Mucosa of rectum (tissue), 2 donors: ENCODE measurements at regions not wholly inside any gene's neighbourhood (a gene's known extent, or its start where the extent isn't known, plus 50 kb on each side); places are given as distances from the start of the nearest gene placed in this dataset.

Experiments
- H3K27ac ChIP-seq, 2 donors: one replicate each; pipeline ENCODE4 v1.7.0; 2013; ENCODE audit warnings: inconsistent platforms in 2 of 2, low read depth in 2 of 2, low read length in 2 of 2
- H3K27me3 ChIP-seq, 2 donors: one replicate each; pipeline ENCODE4 v1.7.0; 2013; ENCODE audit warnings: low read length in 2 of 2; ENCODE audit not compliant: control insufficient read depth in 2 of 2, insufficient read depth in 2 of 2
- H3K36me3 ChIP-seq, 2 donors: one replicate each; pipeline ENCODE4 v1.7.0; 2013; ENCODE audit warnings: low read length in 2 of 2; ENCODE audit not compliant: control insufficient read depth in 2 of 2, insufficient read depth in 2 of 2
- H3K4me1 ChIP-seq, 2 donors: one replicate each; pipeline ENCODE4 v1.7.0; 2013; ENCODE audit warnings: low read length in 2 of 2, mild to moderate bottlenecking in 1 of 2; ENCODE audit not compliant: control insufficient read depth in 2 of 2, insufficient read depth in 2 of 2
- H3K4me3 ChIP-seq, 2 donors: one replicate each; pipeline ENCODE4 v1.7.0; 2013; ENCODE audit warnings: low read length in 2 of 2
- H3K9ac ChIP-seq, 2 donors: one replicate each; pipeline ENCODE4 v1.7.0; 2013; ENCODE audit warnings: low read length in 2 of 2, low read depth in 1 of 2, mild to moderate bottlenecking in 1 of 2
- H3K9me3 ChIP-seq, 2 donors: one replicate each; pipeline ENCODE4 v1.7.0; 2013; ENCODE audit warnings: low read length in 2 of 2; ENCODE audit not compliant: control insufficient read depth in 2 of 2
- donor health status: healthy.
- donor health status: Normal muscosa, but diverticular disease.

- Histone ChIP-seq H3K9me3 (no peaks in the 10 kb centered on the region), H3K27ac (no peak overlapping the region), H3K4me1 (no peaks in the 10 kb centered on the region), H3K4me3 (no peak overlapping the region), H3K36me3 (no peaks in the 10 kb centered on the region), H3K9ac (no peak overlapping the region), H3K27me3 (no peaks in the 10 kb centered on the region)
These were observed 1465.7 kb upstream of the DIAPH2 start for GRCh38 chrX:95218976-95219375.

GRCh38 chrX:95248386-95248785, 1436.3 kb upstream of the DIAPH2 start:
- H3K9me3 ChIP-seq: peaks cover 0 to 2% of the 10 kb centered on the region in 2 donors
- H3K4me3 ChIP-seq: no peak overlapping the region
- H3K9ac ChIP-seq: no peak overlapping the region
- no peaks in the 10 kb centered on the region for H3K4me1 ChIP-seq
- no peaks in the 10 kb centered on the region for H3K36me3 ChIP-seq
- H3K27me3 ChIP-seq: no peaks in the 10 kb centered on the region
- no peak overlapping the region for H3K27ac ChIP-seq

GRCh38 chrX:95290455-95290854, 1394.2 kb upstream of the DIAPH2 start:
- Histone ChIP-seq H3K27me3 (no peaks in the 10 kb centered on the region), H3K4me3 (no peak overlapping the region), H3K9ac (no peak overlapping the region), H3K27ac (no peak overlapping the region), H3K36me3 (no peaks in the 10 kb centered on the region), H3K4me1 (no peaks in the 10 kb centered on the region), H3K9me3 (no peaks in the 10 kb centered on the region)

GRCh38 chrX:95291561-95291960, 1393.1 kb upstream of the DIAPH2 start:
- Histone ChIP-seq H3K9me3 (no peaks in the 10 kb centered on the region), H3K36me3 (no peaks in the 10 kb centered on the region), H3K27ac (no peak overlapping the region), H3K4me1 (no peaks in the 10 kb centered on the region), H3K4me3 (no peak overlapping the region), H3K9ac (no peak overlapping the region), H3K27me3 (no peaks in the 10 kb centered on the region)

GRCh38 chrX:95318882-95319281, 1365.8 kb upstream of the DIAPH2 start:
- Histone ChIP-seq H3K9me3 (no peaks in the 10 kb centered on the region), H3K9ac (no peak overlapping the region), H3K27ac (no peak overlapping the region), H3K36me3 (no peaks in the 10 kb centered on the region), H3K27me3 (no peaks in the 10 kb centered on the region), H3K4me1 (no peaks in the 10 kb centered on the region), H3K4me3 (no peak overlapping the region)

GRCh38 chrX:95325185-95325584, 1359.5 kb upstream of the DIAPH2 start:
- Histone ChIP-seq H3K4me1 (no peaks in the 10 kb centered on the region), H3K9ac (no peak overlapping the region), H3K27ac (no peak overlapping the region), H3K36me3 (no peaks in the 10 kb centered on the region), H3K9me3 (no peaks in the 10 kb centered on the region), H3K27me3 (no peaks in the 10 kb centered on the region), H3K4me3 (no peak overlapping the region)

GRCh38 chrX:95330292-95330691, 1354.3 kb upstream of the DIAPH2 start:
- Histone ChIP-seq H3K9me3 (peaks cover 0 to 2% of the 10 kb centered on the region in 2 donors), H3K9ac (no peak overlapping the region), H3K4me1 (no peaks in the 10 kb centered on the region), H3K27ac (no peak overlapping the region), H3K4me3 (no peak overlapping the region), H3K36me3 (no peaks in the 10 kb centered on the region), H3K27me3 (no peaks in the 10 kb centered on the region)

GRCh38 chrX:95332530-95332929, 1352.1 kb upstream of the DIAPH2 start:
- no peaks in the 10 kb centered on the region for H3K27me3 ChIP-seq
- H3K27ac ChIP-seq: no peak overlapping the region
- H3K4me1 ChIP-seq: no peaks in the 10 kb centered on the region
- H3K9me3 ChIP-seq: peaks cover 0 to 2% of the 10 kb centered on the region in 2 donors
- no peaks in the 10 kb centered on the region for H3K36me3 ChIP-seq
- no peak overlapping the region for H3K4me3 ChIP-seq
- no peak overlapping the region for H3K9ac ChIP-seq

GRCh38 chrX:95346856-95347255, 1337.8 kb upstream of the DIAPH2 start:
- Histone ChIP-seq H3K4me1 (no peaks in the 10 kb centered on the region), H3K36me3 (no peaks in the 10 kb centered on the region), H3K27ac (no peak overlapping the region), H3K9me3 (no peaks in the 10 kb centered on the region), H3K27me3 (no peaks in the 10 kb centered on the region), H3K9ac (no peak overlapping the region), H3K4me3 (no peak overlapping the region)

- no peaks in the 10 kb centered on the region for H3K27me3 ChIP-seq
- H3K27ac ChIP-seq: no peak overlapping the region
- H3K9ac ChIP-seq: no peak overlapping the region
- no peaks in the 10 kb centered on the region for H3K9me3 ChIP-seq
- H3K4me1 ChIP-seq: no peaks in the 10 kb centered on the region
- no peak overlapping the region for H3K4me3 ChIP-seq
- no peaks in the 10 kb centered on the region for H3K36me3 ChIP-seq
These were observed 1333.7 kb upstream of the DIAPH2 start for GRCh38 chrX:95350774-95351488.
